ENCODE measurements at regions not wholly inside any gene's neighbourhood (a gene's known extent, or its start where the extent isn't known, plus 50 kb on each side); places are given as distances from the start of the nearest gene placed in this dataset.
"Not testable (repeated sequence)": the region's sequence is repeated elsewhere in the genome, so short reads cannot be mapped to it uniquely, and the experiment has no call there.

DNA sequence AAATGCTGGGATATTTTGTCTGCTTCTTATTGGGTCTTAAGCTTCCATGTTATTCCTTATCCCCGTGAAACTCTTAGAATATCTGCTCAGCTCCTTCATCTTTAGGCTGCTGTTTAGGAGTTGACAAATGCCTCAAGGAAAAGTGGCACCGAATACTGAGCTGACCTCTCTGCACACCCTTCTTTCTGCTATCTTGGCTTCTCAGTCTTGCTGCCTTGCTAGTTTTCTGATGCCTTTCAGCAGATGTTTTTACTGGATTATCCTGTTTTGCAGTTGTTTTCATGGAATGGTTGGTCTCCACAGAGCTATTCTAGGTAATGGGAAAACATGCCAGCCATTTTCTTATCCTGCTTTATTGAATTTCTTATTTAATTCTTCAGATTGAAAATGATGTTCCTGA is 86.3 kb downstream of the GYPE start:
- no peaks in the 10 kb centered on the region for H3K9me3 Mint-ChIP-seq
- intact Hi-C loops (cut with micrococcal nuclease), result no loop called here
- DNase-seq, result no peak
- no peaks in the 10 kb centered on the region for H3K27me3 Mint-ChIP-seq
- no peaks in the 10 kb centered on the region for H3K4me1 Mint-ChIP-seq
- H3K27ac Mint-ChIP-seq, result no peak overlapping the region
- no peak overlapping the region for H3K4me3 Mint-ChIP-seq
- H3K36me3 Mint-ChIP-seq (ENCODE audit: low read depth), result no peaks in the 10 kb centered on the region

DNA sequence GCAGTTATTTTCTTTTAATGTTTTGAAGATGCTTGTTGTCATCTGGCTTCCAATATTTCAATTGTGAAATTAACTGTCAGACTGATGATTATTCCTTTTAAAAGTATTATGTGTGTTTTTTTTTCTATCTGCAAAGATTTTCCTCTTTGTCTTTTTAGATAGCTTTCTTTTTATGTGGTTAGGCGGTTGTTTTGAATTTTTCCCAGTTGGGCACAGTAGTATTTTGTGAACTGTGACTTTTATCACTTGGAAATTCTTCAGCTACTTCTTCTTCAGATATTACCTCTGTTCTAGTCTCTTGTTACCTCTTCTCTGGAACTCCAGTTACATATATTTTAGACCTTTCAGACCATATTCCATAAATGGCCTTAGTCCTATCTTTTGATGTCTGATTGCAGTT is 87.5 kb downstream of the GYPE start:
- H3K27me3 Mint-ChIP-seq; H3K27ac Mint-ChIP-seq; DNase-seq; intact Hi-C loops (cut with micrococcal nuclease); H3K36me3 Mint-ChIP-seq (ENCODE audit: low read depth); H3K4me1 Mint-ChIP-seq; H3K4me3 Mint-ChIP-seq; H3K9me3 Mint-ChIP-seq: not testable (repeated sequence)

DNA sequence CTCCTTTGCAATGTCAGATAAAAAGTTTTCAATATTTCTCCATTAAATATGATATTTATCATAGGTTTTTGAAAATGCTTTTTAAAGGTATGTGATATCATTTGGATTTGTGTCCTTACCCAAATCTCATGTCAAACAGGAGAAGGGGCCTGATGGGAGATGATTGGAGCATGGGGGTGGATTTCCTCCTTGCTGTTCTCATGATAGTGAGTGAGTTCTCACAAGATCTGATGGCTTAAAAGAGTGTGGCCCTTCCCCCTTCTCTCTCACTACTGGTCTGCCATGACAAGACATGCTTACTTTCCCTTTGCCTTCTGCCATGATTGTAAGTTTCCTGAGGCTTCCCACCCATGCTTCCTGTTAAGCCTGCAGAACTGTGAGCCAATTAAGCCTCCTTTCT is 90.0 kb downstream of the GYPE start:
- H3K4me1 Mint-ChIP-seq; H3K4me3 Mint-ChIP-seq; DNase-seq; intact Hi-C loops (cut with micrococcal nuclease); H3K36me3 Mint-ChIP-seq (ENCODE audit: low read depth); H3K27me3 Mint-ChIP-seq; H3K9me3 Mint-ChIP-seq; H3K27ac Mint-ChIP-seq: not testable (repeated sequence)

DNA sequence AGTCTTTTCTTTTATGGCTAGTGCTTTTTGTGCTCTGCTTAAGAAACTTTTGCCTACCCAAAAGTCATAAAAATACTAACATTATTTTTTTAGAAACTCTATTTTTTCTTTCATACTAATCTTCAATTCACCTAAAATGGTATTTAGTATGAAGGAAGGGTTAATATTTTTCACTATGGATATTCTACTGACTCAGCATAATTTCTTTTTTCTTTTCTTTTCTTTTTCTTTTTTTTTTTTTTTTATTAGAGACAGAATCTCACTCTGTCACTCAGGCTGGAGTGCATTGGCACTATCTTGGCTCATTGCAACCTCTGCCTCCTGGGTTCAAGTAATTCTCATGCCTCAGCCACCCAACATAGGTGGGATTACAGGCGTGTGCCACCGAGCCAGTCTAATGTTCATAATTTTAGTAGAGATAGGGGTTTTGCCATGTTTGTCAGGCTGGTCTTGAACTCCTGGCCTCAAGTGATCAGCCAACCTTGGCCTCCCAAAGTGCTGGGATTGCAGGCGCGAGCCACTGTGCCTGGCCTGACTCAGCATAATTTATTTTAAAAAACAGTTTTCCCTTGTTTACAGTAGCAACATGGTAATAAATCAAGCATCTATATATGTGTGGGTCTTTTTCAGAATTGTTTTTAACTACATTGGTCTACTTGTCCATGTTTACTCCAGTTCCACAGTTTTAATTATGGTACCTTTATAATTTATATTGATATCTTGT is 91.8 kb downstream of the GYPE start:
- intact Hi-C loops (cut with micrococcal nuclease); H3K36me3 Mint-ChIP-seq (ENCODE audit: low read depth); H3K27me3 Mint-ChIP-seq; H3K4me3 Mint-ChIP-seq; H3K27ac Mint-ChIP-seq; H3K9me3 Mint-ChIP-seq; H3K4me1 Mint-ChIP-seq; DNase-seq: not testable (repeated sequence)

DNA sequence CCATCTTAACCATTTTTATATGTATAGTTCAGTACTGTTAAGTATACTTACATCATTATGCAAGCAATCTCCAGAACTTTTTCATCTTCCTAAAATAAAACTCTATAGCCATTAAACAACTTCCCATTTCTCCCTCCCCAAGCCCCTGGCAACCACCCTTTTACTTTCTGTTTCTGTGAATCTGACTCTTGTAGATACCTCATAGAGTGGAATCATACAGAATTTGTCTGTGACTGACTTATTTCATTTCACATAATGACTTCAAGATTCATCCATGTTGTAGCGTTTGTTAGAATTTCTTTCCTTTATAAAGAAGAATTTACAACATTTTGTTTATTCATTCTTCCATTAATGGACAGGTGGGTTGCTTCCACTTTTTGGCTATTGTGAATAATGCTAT is 91.2 kb upstream of the FREM3 start:
- H3K9me3 Mint-ChIP-seq; H3K4me1 Mint-ChIP-seq; DNase-seq; H3K27ac Mint-ChIP-seq; H3K27me3 Mint-ChIP-seq; H3K4me3 Mint-ChIP-seq; H3K36me3 Mint-ChIP-seq (ENCODE audit: low read depth); intact Hi-C loops (cut with micrococcal nuclease): not testable (repeated sequence)

DNA sequence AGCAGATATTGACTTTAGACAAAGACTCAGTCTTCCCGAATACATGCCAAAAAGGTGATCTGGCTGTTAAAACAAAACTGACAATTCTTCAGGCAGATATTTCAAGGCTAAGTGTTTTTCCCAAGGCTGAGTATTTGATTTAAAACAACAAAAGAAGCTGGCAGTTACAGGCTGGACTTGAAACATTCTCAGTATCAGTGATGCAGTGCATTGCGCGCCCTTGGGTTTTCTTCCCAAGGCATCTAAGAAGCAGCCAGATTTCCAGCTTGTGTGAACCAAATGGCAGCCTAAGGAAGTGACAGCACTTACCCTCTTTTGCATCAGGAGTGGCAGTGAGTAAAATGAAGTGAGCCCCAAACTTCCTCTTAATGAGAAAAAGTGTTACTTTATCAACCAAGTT is 90.0 kb upstream of the FREM3 start:
- intact Hi-C loops (cut with micrococcal nuclease); H3K36me3 Mint-ChIP-seq (ENCODE audit: low read depth); H3K4me1 Mint-ChIP-seq; H3K9me3 Mint-ChIP-seq; DNase-seq; H3K4me3 Mint-ChIP-seq; H3K27me3 Mint-ChIP-seq; H3K27ac Mint-ChIP-seq: not testable (repeated sequence)

DNA sequence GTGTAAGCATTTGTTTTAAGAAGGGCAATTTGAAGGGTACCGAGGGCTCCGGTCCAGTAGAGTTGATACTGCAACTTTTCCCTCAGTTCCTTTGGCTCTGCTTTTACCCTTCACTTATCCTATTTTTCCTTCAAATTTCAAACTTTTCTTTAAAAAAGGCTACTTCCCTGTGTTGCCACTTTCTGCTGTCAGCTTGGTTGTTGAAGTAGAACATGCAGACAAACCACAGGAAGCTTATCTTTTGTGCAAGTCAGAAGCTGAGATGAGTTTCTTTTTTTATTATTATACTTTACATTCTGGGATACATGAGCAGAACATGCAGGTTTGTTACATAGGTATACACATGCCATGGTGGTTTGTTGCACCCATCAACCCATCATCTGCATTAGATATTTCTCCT is 89.1 kb upstream of the FREM3 start:
- H3K27me3 Mint-ChIP-seq; H3K4me1 Mint-ChIP-seq; intact Hi-C loops (cut with micrococcal nuclease); DNase-seq; H3K9me3 Mint-ChIP-seq; H3K27ac Mint-ChIP-seq; H3K4me3 Mint-ChIP-seq; H3K36me3 Mint-ChIP-seq (ENCODE audit: low read depth): not testable (repeated sequence)

DNA sequence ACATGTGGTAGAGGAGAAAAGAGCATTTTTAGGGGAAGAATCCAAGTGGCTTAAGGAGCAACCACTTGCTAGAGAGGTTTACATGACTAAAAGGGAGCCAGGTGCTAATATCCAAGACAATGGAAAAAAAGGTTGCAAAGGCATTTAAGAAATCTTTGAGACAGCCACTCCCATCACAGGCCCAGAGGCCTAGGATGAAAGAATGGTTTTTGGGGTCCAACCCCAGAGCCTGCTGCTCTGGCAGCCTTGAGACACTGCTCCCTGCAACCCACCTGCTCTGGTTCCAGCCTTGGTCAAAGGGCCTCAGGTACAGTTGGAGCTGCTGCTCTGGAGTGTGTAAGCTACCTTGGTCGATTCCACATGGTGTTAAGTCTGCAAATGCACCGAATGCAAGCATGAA is 84.1 kb upstream of the FREM3 start:
- Mint-ChIP-seq H3K36me3 (ENCODE audit: low read depth) (no peaks in the 10 kb centered on the region), H3K27me3 (no peaks in the 10 kb centered on the region), H3K27ac (no peak overlapping the region), H3K9me3 (peaks cover 3% of the 10 kb centered on the region), H3K4me1 (no peaks in the 10 kb centered on the region), H3K4me3 (no peak overlapping the region)
- intact Hi-C loops (cut with micrococcal nuclease), result no loop called here
- no peak for DNase-seq

DNA sequence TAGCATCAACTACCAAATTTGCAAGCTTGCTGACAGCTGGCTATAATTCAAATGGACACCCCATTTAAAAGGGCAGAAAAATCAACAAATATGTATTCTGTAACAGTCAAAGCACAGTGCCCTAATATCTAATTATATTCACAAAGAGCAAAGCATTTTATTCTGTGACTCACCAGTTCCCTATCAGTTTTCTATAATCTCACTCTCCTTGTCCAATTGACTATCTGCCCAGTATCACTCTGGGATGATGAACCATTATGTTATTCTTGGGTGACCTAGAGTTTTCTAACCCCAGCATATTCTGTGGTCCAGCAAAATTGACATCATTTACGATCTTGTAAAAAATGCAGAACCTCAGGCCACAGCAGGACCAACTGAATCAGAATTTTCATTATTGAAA is 82.0 kb upstream of the FREM3 start:
- Mint-ChIP-seq H3K4me3 (no peak overlapping the region), H3K27me3 (no peaks in the 10 kb centered on the region), H3K36me3 (ENCODE audit: low read depth) (no peaks in the 10 kb centered on the region), H3K27ac (no peak overlapping the region), H3K4me1 (no peaks in the 10 kb centered on the region), H3K9me3 (peaks cover 3% of the 10 kb centered on the region)
- intact Hi-C loops (cut with micrococcal nuclease), result no loop called here
- DNase-seq, result no peak

DNA sequence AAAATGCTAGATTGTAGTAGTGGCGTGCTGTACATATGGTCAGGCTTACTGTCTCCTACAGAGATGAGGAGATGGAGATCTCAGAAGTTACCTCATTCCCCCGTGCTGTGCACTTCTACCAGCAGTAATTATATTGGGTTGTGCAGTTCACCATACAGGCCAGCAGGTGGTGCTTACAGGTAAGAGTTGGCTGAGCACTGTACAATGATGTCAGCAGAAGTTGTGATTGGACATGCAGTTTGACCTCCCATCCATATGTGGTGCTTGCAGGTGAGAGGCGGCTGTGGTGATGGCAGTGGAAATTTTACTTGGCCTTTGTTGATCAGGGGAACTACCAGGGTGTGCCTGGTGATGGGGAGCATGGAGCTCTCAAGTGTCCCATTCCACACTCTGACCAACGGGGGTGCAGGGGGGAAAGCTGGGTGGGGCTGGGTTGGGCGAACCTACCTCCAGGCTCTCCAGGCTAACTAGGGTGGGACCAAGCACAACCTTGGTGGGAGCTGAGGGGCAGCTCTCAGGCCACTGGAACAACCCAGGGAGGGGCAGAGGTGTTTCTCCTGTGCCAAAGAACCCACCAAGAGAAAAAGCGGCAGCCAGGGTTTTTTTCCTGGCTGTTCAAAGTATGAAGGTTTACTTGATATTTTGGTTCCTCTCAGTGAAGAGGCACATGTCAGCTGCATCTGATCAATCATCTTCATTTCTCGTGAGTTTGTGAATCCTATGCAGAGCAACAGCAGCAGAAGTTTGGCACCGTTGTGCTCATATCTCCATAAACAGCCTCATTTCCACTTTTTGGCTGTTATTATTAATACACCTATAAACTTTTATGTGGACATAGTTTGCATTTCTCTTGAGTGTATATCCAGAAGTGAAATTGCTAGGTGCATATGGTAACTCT is 73.8 kb upstream of the FREM3 start:
- H3K4me1 Mint-ChIP-seq, result no peaks in the 10 kb centered on the region
- no peak overlapping the region for H3K4me3 Mint-ChIP-seq
- peaks cover 4% of the 10 kb centered on the region for H3K27me3 Mint-ChIP-seq
- H3K36me3 Mint-ChIP-seq (ENCODE audit: low read depth), result no peaks in the 10 kb centered on the region
- no peaks in the 10 kb centered on the region for H3K9me3 Mint-ChIP-seq
- no peak overlapping the region for H3K27ac Mint-ChIP-seq
- DNase-seq, result peak; percentile 79
- intact Hi-C loops (cut with micrococcal nuclease), result loop anchor here (5.0 to 10.0 kb wide), 2 partner anchors 133 to 251 kb away; partner anchors contain the start of gene GYPE

DNA sequence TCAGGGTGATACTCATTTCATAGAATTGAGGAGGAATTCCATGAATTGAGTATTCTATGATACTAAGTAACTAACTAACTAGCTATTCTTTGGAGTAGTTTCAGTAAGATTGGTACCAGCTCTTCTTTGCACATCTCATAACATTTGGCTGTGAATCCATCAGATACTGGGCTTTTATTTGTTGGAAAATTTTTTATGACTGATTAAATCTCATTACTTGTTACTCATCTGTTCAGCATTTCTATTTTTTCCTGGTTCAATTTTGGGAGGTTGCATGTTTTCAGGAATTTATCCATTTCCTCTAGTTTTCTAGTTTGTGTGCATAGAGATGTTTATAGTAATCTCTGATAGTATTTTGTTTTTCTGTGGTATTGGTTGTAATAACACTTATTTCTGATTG is 70.8 kb upstream of the FREM3 start:
- H3K4me3 Mint-ChIP-seq, result no peak overlapping the region
- H3K27me3 Mint-ChIP-seq, result peaks cover 4% of the 10 kb centered on the region
- H3K9me3 Mint-ChIP-seq, result no peaks in the 10 kb centered on the region
- no peaks in the 10 kb centered on the region for H3K36me3 Mint-ChIP-seq (ENCODE audit: low read depth)
- intact Hi-C loops (cut with micrococcal nuclease), result loop anchor here (5.0 to 10.0 kb wide), 2 partner anchors 136 to 254 kb away; partner anchors contain the start of gene GYPE
- H3K4me1 Mint-ChIP-seq, result no peaks in the 10 kb centered on the region
- DNase-seq, result no peak
- no peak overlapping the region for H3K27ac Mint-ChIP-seq

DNA sequence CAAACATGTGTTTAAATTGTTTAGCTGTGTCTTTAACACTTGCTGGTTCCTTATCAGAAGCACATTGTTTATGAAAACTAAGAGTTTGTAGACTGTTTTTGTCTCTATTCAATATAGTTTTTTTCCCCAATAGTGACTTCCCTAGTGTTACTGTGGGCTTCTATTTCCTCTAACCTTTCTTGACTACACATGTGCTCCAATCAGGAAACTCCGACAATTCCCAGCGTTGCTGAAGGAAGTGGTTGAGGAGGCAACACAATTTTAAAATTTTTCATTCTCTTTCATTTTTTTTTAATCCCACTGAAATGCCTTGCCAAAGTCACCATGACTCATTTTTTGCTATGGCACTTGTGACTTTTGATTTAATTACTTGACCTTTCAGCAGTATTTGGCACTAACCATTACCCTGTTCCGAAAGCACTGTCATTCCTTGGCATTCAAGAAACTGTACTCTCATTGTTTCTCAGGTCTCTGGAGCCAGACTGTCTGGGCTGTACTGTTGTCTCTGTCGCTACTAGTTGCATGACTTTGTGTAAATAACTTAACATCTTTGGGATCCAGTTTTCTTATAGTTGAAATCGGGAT is 67.6 kb upstream of the FREM3 start:
- peaks cover 2% of the 10 kb centered on the region for H3K27me3 Mint-ChIP-seq
- H3K36me3 Mint-ChIP-seq (ENCODE audit: low read depth), result no peaks in the 10 kb centered on the region
- H3K9me3 Mint-ChIP-seq, result no peaks in the 10 kb centered on the region
- H3K4me3 Mint-ChIP-seq, result no peak overlapping the region
- no peaks in the 10 kb centered on the region for H3K4me1 Mint-ChIP-seq
- no peak overlapping the region for H3K27ac Mint-ChIP-seq
- peak; percentile 26 for DNase-seq
- intact Hi-C loops (cut with micrococcal nuclease), result no loop called here

DNA sequence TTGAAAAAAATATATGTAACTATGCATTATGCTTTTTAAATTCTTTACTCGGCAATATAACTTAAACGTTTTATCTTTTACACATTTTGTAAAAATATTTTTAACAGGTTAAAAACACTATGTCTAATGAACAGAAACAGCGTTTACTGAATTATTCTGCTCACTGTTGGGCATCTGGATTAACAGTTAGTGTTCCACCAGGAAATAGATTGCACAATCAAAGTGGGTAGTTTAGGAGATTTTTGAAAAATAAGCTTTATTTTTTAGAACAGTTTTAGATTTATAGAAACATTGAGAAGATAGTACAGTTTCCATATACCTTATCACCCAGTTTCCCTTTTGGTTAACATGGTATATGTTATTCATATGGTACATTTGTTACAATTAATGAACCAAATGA is 63.1 kb upstream of the FREM3 start:
- Mint-ChIP-seq H3K4me1 (no peaks in the 10 kb centered on the region), H3K4me3 (no peak overlapping the region), H3K36me3 (ENCODE audit: low read depth) (no peaks in the 10 kb centered on the region), H3K27ac (no peak overlapping the region), H3K9me3 (no peaks in the 10 kb centered on the region), H3K27me3 (no peaks in the 10 kb centered on the region)
- intact Hi-C loops (cut with micrococcal nuclease), result no loop called here
- DNase-seq, result no peak

DNA sequence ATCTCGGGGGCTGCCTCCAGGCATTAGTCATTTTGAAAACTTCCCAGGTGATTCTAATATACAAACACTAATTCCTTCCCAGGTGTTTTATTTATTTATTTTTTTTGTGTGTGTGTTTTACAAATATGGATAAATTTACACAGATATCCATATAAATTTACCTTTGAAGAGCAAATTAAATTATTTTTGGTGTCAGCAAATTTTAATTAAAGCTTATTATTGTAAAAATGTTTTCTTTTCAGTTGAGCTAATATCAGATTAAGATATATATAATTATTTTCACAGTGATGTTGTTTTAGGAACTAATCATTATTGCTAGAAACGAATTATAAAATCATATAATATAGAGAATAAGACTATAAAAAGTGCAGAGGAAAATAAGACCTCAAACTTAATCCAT is 62.0 kb upstream of the FREM3 start:
- intact Hi-C loops (cut with micrococcal nuclease), result no loop called here
- no peaks in the 10 kb centered on the region for H3K27me3 Mint-ChIP-seq
- DNase-seq, result no peak
- no peaks in the 10 kb centered on the region for H3K36me3 Mint-ChIP-seq (ENCODE audit: low read depth)
- H3K4me1 Mint-ChIP-seq, result no peaks in the 10 kb centered on the region
- H3K9me3 Mint-ChIP-seq, result no peaks in the 10 kb centered on the region
- no peak overlapping the region for H3K4me3 Mint-ChIP-seq
- H3K27ac Mint-ChIP-seq, result no peak overlapping the region

All from activated CD4-positive, alpha-beta T cell treated with anti-CD3 and anti-CD28 coated beads, Interleukin-2, amount 10 ng/mL, durations not matched to agents 24 days and 14 days (primary cell).